ENCODE measurements at regions not wholly inside any gene's neighbourhood (a gene's known extent, or its start where the extent isn't known, plus 50 kb on each side); places are given as distances from the start of the nearest gene placed in this dataset.

DNA sequence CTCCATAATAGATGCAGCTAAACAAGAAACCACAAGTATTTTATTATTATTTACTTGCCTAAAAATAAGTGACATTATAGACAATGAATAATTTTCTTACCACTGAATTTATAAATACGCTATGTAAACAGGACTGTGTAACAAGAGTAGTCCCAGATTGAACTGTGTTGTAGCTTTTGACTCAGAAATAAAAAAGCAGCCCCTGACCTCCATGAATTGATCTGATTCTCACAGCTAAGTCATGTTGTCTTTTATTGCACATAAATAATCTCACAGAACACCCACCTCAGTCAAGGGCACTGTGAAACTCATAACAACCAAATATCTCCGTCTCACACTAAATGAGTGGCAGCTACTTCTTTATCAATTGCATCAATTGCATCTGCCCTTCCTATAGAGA, 171.6 kb downstream of the TMX3 start:
- TF ChIP-seq, protein P1, sequence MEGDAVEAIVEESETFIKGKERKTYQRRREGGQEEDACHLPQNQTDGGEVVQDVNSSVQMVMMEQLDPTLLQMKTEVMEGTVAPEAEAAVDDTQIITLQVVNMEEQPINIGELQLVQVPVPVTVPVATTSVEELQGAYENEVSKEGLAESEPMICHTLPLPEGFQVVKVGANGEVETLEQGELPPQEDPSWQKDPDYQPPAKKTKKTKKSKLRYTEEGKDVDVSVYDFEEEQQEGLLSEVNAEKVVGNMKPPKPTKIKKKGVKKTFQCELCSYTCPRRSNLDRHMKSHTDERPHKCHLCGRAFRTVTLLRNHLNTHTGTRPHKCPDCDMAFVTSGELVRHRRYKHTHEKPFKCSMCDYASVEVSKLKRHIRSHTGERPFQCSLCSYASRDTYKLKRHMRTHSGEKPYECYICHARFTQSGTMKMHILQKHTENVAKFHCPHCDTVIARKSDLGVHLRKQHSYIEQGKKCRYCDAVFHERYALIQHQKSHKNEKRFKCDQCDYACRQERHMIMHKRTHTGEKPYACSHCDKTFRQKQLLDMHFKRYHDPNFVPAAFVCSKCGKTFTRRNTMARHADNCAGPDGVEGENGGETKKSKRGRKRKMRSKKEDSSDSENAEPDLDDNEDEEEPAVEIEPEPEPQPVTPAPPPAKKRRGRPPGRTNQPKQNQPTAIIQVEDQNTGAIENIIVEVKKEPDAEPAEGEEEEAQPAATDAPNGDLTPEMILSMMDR (IDR thresholded peaks at IDR 0.05; ENCODE audit: control extremely low read depth, extremely low read depth): no peak
- Histone ChIP-seq H3K4me1 (ENCODE audit: control insufficient read depth in 5 of 5, insufficient read depth in 5 of 5, low read length in 5 of 5) (no peaks in the 10 kb centered on the region), H3K27ac (ENCODE audit: low read depth in 1 of 2, low read length in 1 of 2) (no peak overlapping the region), H3K4me3 (no peak overlapping the region), H3K9ac (ENCODE audit: insufficient read depth in 1 of 2, low read length in 2 of 2) (no peak overlapping the region), H3K36me3 (ENCODE audit: control insufficient read depth in 4 of 4, insufficient read depth in 4 of 4, low read length in 4 of 4) (no peaks in the 10 kb centered on the region), H3K9me3 (ENCODE audit: control insufficient read depth in 4 of 4, insufficient read depth in 3 of 4, low read length in 3 of 4) (peaks cover 0 to 1% (median 0%) of the 10 kb centered on the region in 4 donors), H3K27me3 (ENCODE audit: control insufficient read depth in 3 of 3, insufficient read depth in 3 of 3, low read length in 2 of 3) (no peaks in the 10 kb centered on the region)
- WGBS, 2 donors: 83 to 86% methylated on average over 2 of the region's 2 CpGs
- no peak for DNase-seq
- ATAC-seq (ENCODE audit: insufficient read depth, low FRiP score): no peak

- WGBS, 2 donors: 60 to 80% methylated on average over 1 of the region's 1 CpG
- TF ChIP-seq, protein P1 (IDR thresholded peaks at IDR 0.05; ENCODE audit: control extremely low read depth, extremely low read depth): no peak
Measured at GRCh38 chr18:68542846-68543245, 172.1 kb downstream of the TMX3 start.

DNA sequence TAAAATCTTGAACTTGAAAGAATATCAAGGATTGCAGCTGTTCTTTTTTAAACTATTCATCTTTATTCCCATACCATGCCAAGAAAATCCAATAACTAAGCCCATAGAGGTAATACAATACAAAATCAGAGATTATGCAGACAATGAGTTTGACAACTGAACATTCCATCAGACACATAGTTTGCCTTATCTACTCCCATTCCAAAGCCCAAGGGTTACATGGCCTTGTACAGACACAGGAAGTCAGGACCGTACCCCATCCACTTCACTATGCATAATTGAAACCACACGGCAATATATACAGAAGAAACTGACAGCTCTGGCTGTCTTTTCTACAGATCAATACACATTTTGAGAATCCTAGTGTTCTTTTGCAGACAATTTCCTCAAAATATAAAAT, 181.3 kb downstream of the TMX3 start:
- Histone ChIP-seq H3K36me3 (ENCODE audit: control insufficient read depth in 4 of 4, insufficient read depth in 4 of 4, low read length in 4 of 4) (no peaks in the 10 kb centered on the region), H3K27me3 (ENCODE audit: control insufficient read depth in 3 of 3, insufficient read depth in 3 of 3, low read length in 2 of 3) (no peaks in the 10 kb centered on the region), H3K27ac (ENCODE audit: low read depth in 1 of 2, low read length in 1 of 2) (no peak overlapping the region), H3K9ac (ENCODE audit: insufficient read depth in 1 of 2, low read length in 2 of 2) (no peak overlapping the region), H3K4me1 (ENCODE audit: control insufficient read depth in 5 of 5, insufficient read depth in 5 of 5, low read length in 5 of 5) (no peaks in the 10 kb centered on the region), H3K9me3 (ENCODE audit: control insufficient read depth in 4 of 4, insufficient read depth in 3 of 4, low read length in 3 of 4) (no peaks in the 10 kb centered on the region), H3K4me3 (no peak overlapping the region)
- no peak for ATAC-seq (ENCODE audit: insufficient read depth, low FRiP score)
- DNase-seq: no peak
- 34 to 45% methylated on average over 2 of the region's 2 CpGs for WGBS, 2 donors
- TF ChIP-seq, protein P1 (IDR thresholded peaks at IDR 0.05; ENCODE audit: control extremely low read depth, extremely low read depth): no peak

More at GRCh38 chr18:68542846-68543245, 172.1 kb downstream of the TMX3 start:
- H3K4me1 ChIP-seq (ENCODE audit: control insufficient read depth in 5 of 5, insufficient read depth in 5 of 5, low read length in 5 of 5): no peaks in the 10 kb centered on the region
- no peaks in the 10 kb centered on the region for H3K36me3 ChIP-seq (ENCODE audit: control insufficient read depth in 4 of 4, insufficient read depth in 4 of 4, low read length in 4 of 4)
- peaks cover 0 to 1% (median 0%) of the 10 kb centered on the region in 4 donors for H3K9me3 ChIP-seq (ENCODE audit: control insufficient read depth in 4 of 4, insufficient read depth in 3 of 4, low read length in 3 of 4)
- no peak overlapping the region for H3K4me3 ChIP-seq
- H3K27ac ChIP-seq (ENCODE audit: low read depth in 1 of 2, low read length in 1 of 2): no peak overlapping the region
- ATAC-seq (ENCODE audit: insufficient read depth, low FRiP score): no peak
- DNase-seq: no peak
- H3K27me3 ChIP-seq (ENCODE audit: control insufficient read depth in 3 of 3, insufficient read depth in 3 of 3, low read length in 2 of 3): no peaks in the 10 kb centered on the region
- H3K9ac ChIP-seq (ENCODE audit: insufficient read depth in 1 of 2, low read length in 2 of 2): no peak overlapping the region

DNA sequence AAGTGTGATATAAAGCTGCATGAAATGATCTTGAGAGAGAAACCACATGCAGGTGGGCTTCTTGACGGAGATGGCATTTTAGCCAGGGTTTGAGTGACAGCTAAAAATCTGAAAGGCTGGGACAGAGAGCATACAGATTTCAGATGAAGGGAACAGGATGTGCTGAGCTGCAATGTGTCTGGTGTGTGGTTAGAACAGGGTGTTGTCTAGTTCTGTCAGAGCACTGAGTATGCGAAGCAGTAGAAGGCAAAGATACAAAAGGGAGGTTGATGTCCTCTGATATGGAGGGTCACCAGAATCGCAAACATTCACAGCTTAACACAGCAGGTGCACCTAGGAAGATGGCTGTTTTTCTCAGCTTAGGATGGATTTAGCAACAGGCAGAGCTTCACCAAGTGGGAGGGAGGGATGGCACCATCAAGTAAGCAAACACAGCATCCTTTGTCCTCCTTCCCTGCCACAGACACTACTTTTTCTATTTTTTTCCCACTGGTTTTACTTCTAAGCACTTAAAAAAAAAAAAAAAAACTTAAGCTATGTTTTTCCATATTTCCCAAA, 182.5 kb downstream of the TMX3 start:
- Histone ChIP-seq H3K4me3 (no peak overlapping the region), H3K4me1 (ENCODE audit: control insufficient read depth in 5 of 5, insufficient read depth in 5 of 5, low read length in 5 of 5) (no peaks in the 10 kb centered on the region), H3K9ac (ENCODE audit: insufficient read depth in 1 of 2, low read length in 2 of 2) (no peak overlapping the region), H3K27ac (ENCODE audit: low read depth in 1 of 2, low read length in 1 of 2) (no peak overlapping the region), H3K9me3 (ENCODE audit: control insufficient read depth in 4 of 4, insufficient read depth in 3 of 4, low read length in 3 of 4) (no peaks in the 10 kb centered on the region), H3K27me3 (ENCODE audit: control insufficient read depth in 3 of 3, insufficient read depth in 3 of 3, low read length in 2 of 3) (no peaks in the 10 kb centered on the region), H3K36me3 (ENCODE audit: control insufficient read depth in 4 of 4, insufficient read depth in 4 of 4, low read length in 4 of 4) (no peaks in the 10 kb centered on the region)
- ATAC-seq (ENCODE audit: insufficient read depth, low FRiP score) (no peak), DNase-seq (no peak)
- 62 to 74% methylated on average over 3 of the region's 3 CpGs for WGBS, 2 donors
- TF ChIP-seq, protein P1 (IDR thresholded peaks at IDR 0.05; ENCODE audit: control extremely low read depth, extremely low read depth): no peak

Data from lung (tissue), 11 donors.